Natural killer cell treated with Interleukin-12 subunit alpha and Interleukin-12 subunit beta and Interleukin-15 and Interleukin-18, amount 100 ng/mL, for 72 hours (primary cell): ENCODE measurements at regions not wholly inside any gene's neighbourhood (a gene's known extent, or its start where the extent isn't known, plus 50 kb on each side); places are given as distances from the start of the nearest gene placed in this dataset.
"Not testable (repeated sequence)": the region's sequence is repeated elsewhere in the genome, so short reads cannot be mapped to it uniquely, and the experiment has no call there.

Experiments
- ATAC-seq, 2 donors: fragments of 150-1000 bp; cut with Tn5 transposase in 1 of 2; sonication (Bioruptor Pico), chemical (Tn5 transposase) in 1 of 2; 2 replicates each; pipeline ENCODE4 v1.10.0; 2021
- DNase-seq: peaks from one replicate; pipeline ENCODE4 v3.0.0; 2022; ENCODE audit warnings: low spot score
- H3K27ac Mint-ChIP-seq, 2 donors: 1 replicate in 1 of 2; 2 replicates in 1 of 2; pipeline ENCODE4 v1.8.0; 2022; ENCODE audit warnings: mixed read lengths in 2 of 2, mild to moderate bottlenecking in 1 of 2, moderate library complexity in 1 of 2
- H3K27me3 Mint-ChIP-seq, 2 donors: 1 replicate in 1 of 2; 2 replicates in 1 of 2; pipeline ENCODE4 v1.8.0; 2022; ENCODE audit warnings: mixed read lengths in 2 of 2
- H3K36me3 Mint-ChIP-seq: one replicate; pipeline ENCODE4 v1.8.0; 2022; ENCODE audit warnings: mixed read lengths
- H3K4me1 Mint-ChIP-seq, 2 donors: 1 replicate in 1 of 2; 2 replicates in 1 of 2; pipeline ENCODE4 v1.8.0; 2022; ENCODE audit warnings: low read depth in 2 of 2, mixed read lengths in 2 of 2, mild to moderate bottlenecking in 1 of 2
- H3K4me3 Mint-ChIP-seq: one replicate; pipeline ENCODE4 v1.8.0; 2022; ENCODE audit warnings: mixed read lengths
- H3K9me3 Mint-ChIP-seq: 2 replicates; pipeline ENCODE4 v1.8.0; 2022; ENCODE audit warnings: mixed read lengths

DNA sequence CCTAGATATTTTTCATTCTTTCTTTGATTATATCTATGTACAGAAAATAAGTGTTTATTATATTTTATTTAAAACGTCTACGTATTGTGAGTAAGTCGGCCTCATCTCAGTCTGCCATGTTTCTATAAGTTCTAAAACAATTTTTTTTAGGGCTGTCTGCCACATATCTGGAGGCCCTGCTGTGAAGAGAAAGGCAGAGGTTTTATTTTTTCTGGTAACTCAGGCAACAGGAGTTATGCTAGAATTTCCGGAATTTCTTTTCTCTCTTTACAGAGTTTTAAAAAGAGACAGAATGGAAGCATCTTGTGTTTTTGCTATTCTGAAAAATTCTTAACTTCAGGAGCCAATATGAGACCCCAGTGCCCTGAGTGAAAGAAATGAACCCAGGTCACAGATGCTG, 1124.0 kb upstream of the TENM3 start:
- Mint-ChIP-seq H3K4me3 (no peak overlapping the region), H3K4me1 (no peaks in the 10 kb centered on the region), H3K36me3 (no peaks in the 10 kb centered on the region), H3K27me3 (no peaks in the 10 kb centered on the region), H3K9me3 (peaks cover 8% of the 10 kb centered on the region), H3K27ac (no peak overlapping the region)
- DNase-seq, result no peak
- ATAC-seq, result no peak

DNA sequence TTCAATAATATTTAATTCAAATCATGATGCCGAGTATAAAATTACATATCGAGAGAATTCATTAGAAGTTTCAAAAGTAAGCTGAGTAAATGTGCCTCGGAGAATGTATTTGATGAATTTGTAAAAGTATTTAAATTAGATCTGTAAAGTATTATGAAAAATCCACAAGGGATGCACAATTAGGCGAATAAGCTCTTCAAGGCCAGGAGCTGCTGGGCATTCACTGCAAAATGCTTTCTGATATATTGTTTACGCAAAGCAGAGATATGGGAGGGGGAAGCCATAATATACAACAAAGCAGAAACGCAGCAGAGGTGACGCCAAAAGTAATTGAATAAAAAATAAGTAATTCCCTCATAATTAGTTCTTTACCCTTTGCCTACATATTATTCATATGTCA, 1121.5 kb upstream of the TENM3 start:
- peaks cover 8% of the 10 kb centered on the region for H3K9me3 Mint-ChIP-seq
- H3K36me3 Mint-ChIP-seq, result no peaks in the 10 kb centered on the region
- no peak for ATAC-seq
- H3K27ac Mint-ChIP-seq, result no peak overlapping the region
- no peaks in the 10 kb centered on the region for H3K27me3 Mint-ChIP-seq
- H3K4me1 Mint-ChIP-seq, result no peaks in the 10 kb centered on the region
- DNase-seq, result no peak
- H3K4me3 Mint-ChIP-seq, result no peak overlapping the region

DNA sequence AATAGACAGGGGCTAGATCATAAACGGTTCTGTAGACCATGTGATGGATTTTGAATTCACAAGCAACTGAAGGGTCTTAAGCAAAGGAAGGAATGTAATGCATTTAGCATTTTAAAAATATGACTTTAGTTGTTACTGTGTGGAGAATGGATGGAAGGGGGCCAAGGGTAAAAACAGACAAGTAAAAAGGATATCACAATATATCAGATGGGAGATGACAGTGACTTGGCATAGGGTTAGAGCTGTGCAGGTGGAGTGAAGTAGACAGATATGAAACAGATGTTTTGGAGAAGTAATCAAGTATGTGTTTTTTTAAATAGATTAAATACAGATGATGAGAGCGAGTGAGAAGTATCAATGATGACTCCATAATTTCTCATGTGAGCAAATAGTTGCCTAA, 1116.0 kb upstream of the TENM3 start:
- ATAC-seq (no peak), DNase-seq (no peak)
- H3K27me3 Mint-ChIP-seq, result no peaks in the 10 kb centered on the region
- no peak overlapping the region for H3K4me3 Mint-ChIP-seq
- H3K9me3 Mint-ChIP-seq, result peaks cover 21% of the 10 kb centered on the region
- H3K4me1 Mint-ChIP-seq, result no peaks in the 10 kb centered on the region
- H3K27ac Mint-ChIP-seq, result no peak overlapping the region
- H3K36me3 Mint-ChIP-seq, result peaks cover 20% of the 10 kb centered on the region

DNA sequence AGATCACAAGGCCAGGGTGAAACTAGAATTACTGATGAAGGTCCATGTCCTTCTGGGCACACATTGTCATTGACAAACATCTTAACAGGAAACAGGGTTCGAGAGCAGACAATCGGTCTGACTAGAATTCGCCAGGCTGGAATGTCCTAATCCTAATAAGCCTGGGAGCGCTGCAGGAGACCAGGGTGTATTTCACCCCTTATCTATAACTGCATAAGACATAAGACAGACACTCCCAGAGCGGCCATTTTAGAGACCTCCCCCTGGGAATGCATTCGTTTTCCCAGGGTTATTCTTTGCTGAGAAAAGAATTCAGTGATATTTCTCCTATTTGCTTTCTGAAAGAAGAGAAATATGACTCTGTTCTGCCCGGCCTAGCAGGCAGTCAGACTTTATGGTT, 1112.9 kb upstream of the TENM3 start:
- not testable (repeated sequence) for DNase-seq, H3K27me3 Mint-ChIP-seq, ATAC-seq, H3K4me3 Mint-ChIP-seq, H3K4me1 Mint-ChIP-seq, H3K27ac Mint-ChIP-seq
- H3K9me3 Mint-ChIP-seq, result peaks cover 26% of the 10 kb centered on the region
- H3K36me3 Mint-ChIP-seq, result peaks cover 20% of the 10 kb centered on the region

DNA sequence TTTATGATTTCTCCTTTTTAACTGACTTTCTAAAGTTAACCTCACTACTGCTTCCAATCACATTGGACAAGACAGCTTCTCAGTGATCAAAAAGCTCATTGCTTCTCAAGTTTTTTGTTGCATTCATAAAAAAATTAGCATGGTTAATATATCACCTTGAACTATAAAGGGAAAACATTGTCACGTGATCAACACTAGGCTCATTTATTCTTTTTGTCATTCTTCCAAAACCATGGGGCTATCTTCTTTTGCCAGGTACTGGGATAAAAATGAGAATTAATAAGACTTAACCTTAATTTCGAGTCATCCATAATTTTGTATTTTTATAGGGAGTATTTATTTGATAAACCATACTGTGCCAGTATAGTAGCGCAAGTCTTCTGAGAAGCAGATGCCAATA, 1105.9 kb upstream of the TENM3 start:
- H3K9me3 Mint-ChIP-seq, result peaks cover 5% of the 10 kb centered on the region
- DNase-seq (no peak), ATAC-seq (no peak)
- H3K27ac Mint-ChIP-seq, result no peak overlapping the region
- H3K27me3 Mint-ChIP-seq, result no peaks in the 10 kb centered on the region
- no peaks in the 10 kb centered on the region for H3K36me3 Mint-ChIP-seq
- no peak overlapping the region for H3K4me3 Mint-ChIP-seq
- no peaks in the 10 kb centered on the region for H3K4me1 Mint-ChIP-seq

DNA sequence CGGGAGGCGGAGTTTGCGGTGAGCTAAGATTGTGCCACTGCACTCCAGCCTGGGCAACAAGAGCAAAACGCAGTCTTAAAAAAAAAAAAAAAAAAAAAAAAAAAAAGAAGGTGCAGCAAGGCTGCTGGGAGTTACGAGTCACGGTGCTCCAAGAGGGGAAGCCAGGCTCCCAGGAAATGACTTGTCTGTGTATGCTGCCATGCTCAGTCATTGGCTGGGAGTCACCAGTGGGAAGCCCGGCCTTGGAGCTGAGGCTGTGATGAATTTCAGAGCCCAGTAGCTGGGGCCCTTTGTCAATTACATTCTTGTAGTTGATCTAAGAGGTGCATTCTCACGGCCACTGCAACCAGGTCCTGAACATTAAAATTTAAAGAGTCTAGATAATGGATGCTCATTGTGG, 1105.1 kb upstream of the TENM3 start:
- H3K4me1 Mint-ChIP-seq, result no peaks in the 10 kb centered on the region
- H3K27ac Mint-ChIP-seq, result no peak overlapping the region
- H3K27me3 Mint-ChIP-seq, result no peaks in the 10 kb centered on the region
- no peaks in the 10 kb centered on the region for H3K36me3 Mint-ChIP-seq
- peaks cover 5% of the 10 kb centered on the region for H3K9me3 Mint-ChIP-seq
- no peak for DNase-seq
- no peak for ATAC-seq
- no peak overlapping the region for H3K4me3 Mint-ChIP-seq

DNA sequence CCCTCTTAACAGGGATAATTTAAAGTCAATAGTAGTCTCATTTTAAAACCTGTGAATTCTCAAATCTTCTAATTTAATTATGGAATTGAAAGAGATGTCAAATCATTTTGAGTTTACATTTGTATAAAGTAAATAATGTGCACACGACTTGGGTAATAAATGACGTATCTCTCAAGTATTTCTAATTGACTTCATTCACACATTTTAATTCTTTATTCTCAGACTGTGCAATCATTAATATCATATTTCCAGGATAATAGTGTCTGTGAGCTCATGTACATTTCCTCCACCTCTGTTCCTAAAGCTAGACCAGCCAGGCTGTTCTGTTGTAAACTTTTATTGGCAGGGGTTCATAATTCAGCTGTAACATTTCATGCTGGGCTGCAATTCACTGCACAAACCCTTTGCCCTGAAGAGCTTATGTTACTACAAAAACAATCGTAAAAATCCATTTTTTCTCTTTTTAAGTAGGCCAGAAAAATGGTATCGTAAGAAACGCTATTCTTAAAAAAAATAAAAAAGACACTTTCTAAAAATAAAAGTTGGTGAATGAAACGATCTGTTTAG, 1103.1 kb upstream of the TENM3 start:
- no peak overlapping the region for H3K27ac Mint-ChIP-seq
- no peak overlapping the region for H3K4me3 Mint-ChIP-seq
- H3K9me3 Mint-ChIP-seq, result no peaks in the 10 kb centered on the region
- no peak for ATAC-seq
- H3K27me3 Mint-ChIP-seq, result no peaks in the 10 kb centered on the region
- DNase-seq, result no peak
- no peaks in the 10 kb centered on the region for H3K36me3 Mint-ChIP-seq
- no peaks in the 10 kb centered on the region for H3K4me1 Mint-ChIP-seq

DNA sequence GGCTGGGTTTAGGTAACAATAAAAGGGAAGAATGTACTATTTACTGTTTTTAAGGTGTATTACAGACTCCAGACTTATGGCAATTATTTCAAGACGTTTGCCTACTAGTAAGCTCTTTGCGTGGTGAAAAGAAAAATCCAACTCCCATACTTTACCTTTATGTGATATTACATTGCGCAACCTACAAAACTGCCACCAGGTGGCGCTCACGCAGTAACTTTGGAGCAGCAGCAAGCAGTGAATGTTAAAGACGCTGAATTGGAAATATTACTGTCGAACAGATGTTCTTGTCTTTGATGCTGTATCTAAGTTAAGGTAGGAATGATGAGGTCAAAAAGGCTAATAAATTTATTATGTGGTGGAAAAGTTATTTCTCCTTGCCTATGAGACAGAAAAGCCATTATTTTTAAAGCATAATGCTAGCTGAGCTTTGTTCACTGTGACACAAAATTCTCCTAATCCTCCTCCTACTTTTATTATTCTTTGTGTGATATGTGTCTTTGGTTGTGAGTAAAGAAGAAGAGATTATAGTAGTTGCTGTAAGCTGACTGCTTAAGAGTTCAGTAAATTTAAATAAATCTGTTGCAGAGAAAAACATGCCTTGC, 1099.8 kb upstream of the TENM3 start:
- ATAC-seq, result no peak
- H3K9me3 Mint-ChIP-seq, result peaks cover 4% of the 10 kb centered on the region
- H3K4me1 Mint-ChIP-seq, result no peaks in the 10 kb centered on the region
- H3K36me3 Mint-ChIP-seq, result no peaks in the 10 kb centered on the region
- DNase-seq, result peak; percentile 75
- H3K27ac Mint-ChIP-seq, result no peak overlapping the region
- H3K27me3 Mint-ChIP-seq, result no peaks in the 10 kb centered on the region
- no peak overlapping the region for H3K4me3 Mint-ChIP-seq

DNA sequence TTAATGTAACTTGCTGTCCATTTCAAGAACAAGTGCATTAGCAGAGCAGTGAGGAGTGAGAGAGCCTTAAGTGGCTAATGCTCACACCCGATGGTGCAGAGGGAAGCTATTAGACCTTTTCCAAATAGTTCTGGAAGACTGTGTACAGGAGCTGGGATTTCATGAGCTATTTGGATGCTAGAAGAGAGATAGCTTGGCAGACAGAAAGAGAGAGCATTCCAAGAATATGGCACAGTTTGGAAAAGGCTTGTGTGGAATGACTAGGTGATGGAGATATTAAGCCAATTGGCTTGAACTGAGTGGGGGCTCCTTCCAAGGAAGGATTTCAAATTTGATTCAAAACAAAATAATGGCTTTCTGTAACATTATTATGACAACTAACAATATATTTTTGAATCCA, 1097.2 kb upstream of the TENM3 start:
- no peak for DNase-seq
- H3K36me3 Mint-ChIP-seq, result no peaks in the 10 kb centered on the region
- H3K27ac Mint-ChIP-seq, result no peak overlapping the region
- H3K4me1 Mint-ChIP-seq, result no peaks in the 10 kb centered on the region
- H3K27me3 Mint-ChIP-seq, result no peaks in the 10 kb centered on the region
- no peak for ATAC-seq
- no peak overlapping the region for H3K4me3 Mint-ChIP-seq
- peaks cover 4% of the 10 kb centered on the region for H3K9me3 Mint-ChIP-seq

DNA sequence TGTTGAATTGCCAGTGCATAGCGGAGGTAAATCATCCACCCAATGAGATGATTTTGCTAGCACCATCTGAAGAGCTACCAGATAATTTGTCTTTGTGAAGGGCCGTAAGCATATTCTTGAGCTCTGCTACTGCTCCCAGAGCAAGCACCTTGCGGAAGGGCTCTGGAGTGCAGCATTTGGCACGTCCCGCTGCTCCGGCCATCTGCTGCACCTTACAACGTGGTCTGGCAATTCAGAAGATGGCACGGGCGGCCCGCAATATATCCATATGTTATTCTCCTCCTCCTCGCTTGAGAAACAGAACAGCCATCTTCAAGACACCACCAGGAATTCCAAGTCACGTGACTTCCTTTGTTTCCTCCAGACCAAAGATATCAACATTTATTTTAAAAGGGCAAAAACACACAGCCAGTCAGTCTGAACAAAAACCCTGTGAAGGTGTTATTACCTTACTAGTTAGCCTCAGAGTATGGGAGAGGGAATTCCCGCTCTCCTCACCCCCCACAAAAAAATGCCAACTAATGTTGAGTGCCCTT, 1095.7 kb upstream of the TENM3 start:
- no peak overlapping the region for H3K4me3 Mint-ChIP-seq
- H3K27ac Mint-ChIP-seq, result no peak overlapping the region
- ATAC-seq, result no peak
- peaks cover 4% of the 10 kb centered on the region for H3K9me3 Mint-ChIP-seq
- no peak for DNase-seq
- no peaks in the 10 kb centered on the region for H3K36me3 Mint-ChIP-seq
- no peaks in the 10 kb centered on the region for H3K27me3 Mint-ChIP-seq
- H3K4me1 Mint-ChIP-seq, result no peaks in the 10 kb centered on the region

DNA sequence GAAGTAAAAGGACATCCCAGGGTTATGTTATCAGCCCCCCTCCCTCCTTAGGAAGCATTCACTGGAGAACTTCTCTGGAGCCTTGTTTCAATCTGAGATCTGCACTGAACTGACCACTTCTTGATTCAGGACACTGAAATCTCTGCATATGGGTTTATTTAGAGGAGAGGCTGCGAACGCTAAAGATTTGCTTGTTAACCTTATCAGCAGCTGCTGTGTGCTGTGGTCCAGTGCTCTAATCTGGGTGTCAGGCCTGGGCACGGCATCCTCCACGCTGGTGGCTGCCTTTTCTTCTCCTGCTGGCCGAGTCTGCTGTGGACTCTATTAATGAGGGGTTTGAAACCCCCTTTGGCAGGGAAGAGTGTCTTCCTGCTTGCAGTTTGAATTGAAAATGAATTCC, 1094.7 kb upstream of the TENM3 start:
- peaks cover 4% of the 10 kb centered on the region for H3K9me3 Mint-ChIP-seq
- H3K4me1 Mint-ChIP-seq, result no peaks in the 10 kb centered on the region
- no peak overlapping the region for H3K27ac Mint-ChIP-seq
- no peak for ATAC-seq
- no peak overlapping the region for H3K4me3 Mint-ChIP-seq
- DNase-seq, result no peak
- H3K36me3 Mint-ChIP-seq, result no peaks in the 10 kb centered on the region
- H3K27me3 Mint-ChIP-seq, result no peaks in the 10 kb centered on the region

DNA sequence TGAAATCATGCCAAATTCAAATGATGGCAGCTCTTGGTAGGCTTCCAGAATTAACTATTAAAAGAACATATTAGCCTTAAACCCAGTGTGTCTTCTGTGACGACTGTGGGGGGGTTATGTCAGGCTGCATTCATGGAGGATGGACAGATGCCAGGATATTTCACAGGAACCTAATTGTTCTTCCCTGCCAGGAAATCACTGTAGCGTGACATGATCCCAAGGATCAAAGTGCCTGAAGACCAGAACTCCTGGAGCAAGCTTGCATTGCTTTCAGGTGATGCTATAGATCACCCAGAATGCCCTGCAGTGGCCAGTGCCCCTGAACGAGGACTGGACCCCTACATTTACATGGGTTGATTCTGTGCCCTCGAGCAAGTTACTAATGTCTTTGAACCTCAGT, 1093.0 kb upstream of the TENM3 start:
- DNase-seq, result no peak
- no peak for ATAC-seq
- Mint-ChIP-seq H3K27me3 (no peaks in the 10 kb centered on the region), H3K4me1 (no peaks in the 10 kb centered on the region), H3K36me3 (no peaks in the 10 kb centered on the region), H3K9me3 (peaks cover 15% of the 10 kb centered on the region), H3K4me3 (no peak overlapping the region), H3K27ac (no peak overlapping the region)

DNA sequence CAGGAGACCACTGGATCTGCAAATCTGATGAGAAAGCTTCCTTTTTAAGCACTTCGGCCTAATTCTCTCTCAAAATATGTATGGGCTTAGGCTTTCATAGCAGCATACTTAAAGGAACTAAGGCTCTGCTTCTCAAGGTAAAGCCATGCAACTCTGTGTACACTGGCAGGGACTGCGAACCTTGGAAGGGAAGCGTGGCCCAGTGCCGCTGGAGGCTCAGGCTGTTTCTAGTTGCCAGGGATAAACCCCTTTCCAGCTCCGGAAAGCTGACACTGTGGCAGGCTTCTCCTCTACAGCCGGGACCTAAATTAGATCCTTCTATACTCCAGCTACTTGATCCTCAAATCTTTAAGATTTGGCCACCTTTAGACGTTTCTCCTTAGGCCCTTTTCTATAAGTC, 1091.3 kb upstream of the TENM3 start:
- Mint-ChIP-seq H3K36me3 (no peaks in the 10 kb centered on the region), H3K27ac (no peak overlapping the region), H3K4me3 (no peak overlapping the region), H3K27me3 (no peaks in the 10 kb centered on the region), H3K4me1 (no peaks in the 10 kb centered on the region), H3K9me3 (peaks cover 14% of the 10 kb centered on the region)
- DNase-seq (no peak), ATAC-seq (no peak)

DNA sequence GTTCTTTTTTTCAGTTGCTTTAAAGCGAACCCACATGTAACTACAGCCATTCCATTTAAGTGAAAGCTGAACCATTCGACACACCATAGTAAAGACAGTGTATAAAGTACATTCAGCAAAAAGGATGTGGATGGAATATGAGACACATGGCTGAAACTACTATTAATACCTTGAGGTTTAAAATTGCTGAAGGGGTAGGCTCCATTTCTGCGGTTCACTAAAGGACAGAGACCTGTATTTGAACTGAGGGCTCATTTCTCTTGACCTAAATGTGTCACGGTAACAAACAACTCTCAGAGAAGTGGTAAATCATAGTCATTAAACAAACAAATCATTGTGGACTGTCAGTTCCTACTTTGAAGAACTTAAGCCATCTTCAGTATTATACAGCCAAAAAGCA, 1085.6 kb upstream of the TENM3 start:
- DNase-seq (no peak), ATAC-seq (no peak)
- Mint-ChIP-seq H3K4me1 (no peaks in the 10 kb centered on the region), H3K36me3 (no peaks in the 10 kb centered on the region), H3K9me3 (peaks cover 18% of the 10 kb centered on the region), H3K27ac (no peak overlapping the region), H3K4me3 (no peak overlapping the region), H3K27me3 (no peaks in the 10 kb centered on the region)

DNA sequence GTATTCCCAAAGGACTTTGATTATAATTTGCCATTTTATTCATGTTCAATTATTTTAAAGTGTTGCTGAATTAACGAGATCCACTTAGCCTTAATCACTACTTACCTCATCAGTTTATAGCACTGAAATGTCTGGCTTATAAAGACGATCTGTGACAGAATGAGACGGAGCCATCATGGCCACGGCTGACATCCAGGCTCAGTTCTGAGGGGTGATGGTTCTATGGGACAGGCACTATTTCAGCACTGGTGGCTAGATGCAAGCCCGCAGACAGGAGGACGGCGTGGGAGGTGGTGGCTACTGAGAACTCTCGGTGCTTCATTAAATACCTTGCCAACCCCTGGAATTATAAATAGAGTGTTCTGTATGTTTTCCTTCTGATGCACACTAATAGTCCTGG, 1084.2 kb upstream of the TENM3 start:
- no peak for DNase-seq
- no peaks in the 10 kb centered on the region for H3K36me3 Mint-ChIP-seq
- ATAC-seq, result no peak

More for the DNA sequence above, 1084.2 kb upstream of the TENM3 start:
- Mint-ChIP-seq H3K9me3 (peaks cover 18% of the 10 kb centered on the region), H3K4me1 (no peaks in the 10 kb centered on the region), H3K4me3 (no peak overlapping the region), H3K27me3 (no peaks in the 10 kb centered on the region), H3K27ac (no peak overlapping the region)
